ENCODE measurements at regions not wholly inside any gene's neighbourhood (a gene's known extent, or its start where the extent isn't known, plus 50 kb on each side); places are given as distances from the start of the nearest gene placed in this dataset.

DNA sequence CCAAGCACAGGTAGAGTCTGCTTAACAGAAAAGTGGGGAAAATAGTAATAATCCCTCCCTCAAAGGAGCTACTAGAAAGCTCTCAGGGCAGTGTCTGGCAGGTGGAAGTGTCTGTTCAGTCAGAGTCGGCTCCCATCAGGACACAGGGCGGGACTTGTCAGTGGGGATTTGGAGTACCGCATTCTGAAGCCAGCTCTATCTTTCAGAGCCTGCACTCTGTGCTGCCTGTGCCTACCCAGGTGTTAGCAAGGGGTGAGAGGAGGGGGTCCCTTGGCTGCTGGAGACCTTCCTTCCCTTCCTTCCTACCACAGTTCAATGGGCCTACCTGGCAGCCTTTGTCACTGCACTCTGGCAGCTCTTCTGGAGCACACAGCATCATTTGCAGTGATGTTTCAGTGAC is 615.5 kb downstream of the AJAP1 start:
- ATAC-seq = no peak
- no peaks in the 10 kb centered on the region for H4K20me1 ChIP-seq (ENCODE audit: control insufficient read depth, insufficient read depth)
- no peak overlapping the region for H3K4me2 ChIP-seq (ENCODE audit: control insufficient read depth, insufficient read depth)
- WGBS (ENCODE audit: insufficient coverage, insufficient replicate concordance, low lambda C conversion rate, missing lambda C conversion rate) = 70% methylated on average over 3 of the region's 3 CpGs
- SMC1A ChIA-PET (ENCODE audit: uncharacterized antibody, unreplicated experiment) = no interaction called here
- no TSS peak for BruUV-seq (replicated peaks)
- DNase-seq (ENCODE audit: low read depth, low spot score) = no peak
- H3K4me1 ChIP-seq (ENCODE audit: control insufficient read depth, insufficient read depth, low read length) = no peaks in the 10 kb centered on the region
- H2AFZ ChIP-seq (ENCODE audit: control insufficient read depth, low read depth, low read length) = no peak overlapping the region
- POLR2A ChIA-PET = no interaction called here
- no peaks in the 10 kb centered on the region for H3K27me3 ChIP-seq (replicated peaks in 1 of 2; ENCODE audit: control insufficient read depth in 2 of 2, insufficient read depth in 2 of 2, low read length in 1 of 2)
- FAIRE-seq = no peak
- RAD21 ChIA-PET (ENCODE audit: unreplicated experiment) = no interaction called here
- CTCF ChIA-PET = no interaction called here
- H3K9ac ChIP-seq (ENCODE audit: control insufficient read depth, insufficient read depth, low read length) = no peak overlapping the region
- intact Hi-C loops (cut with micrococcal nuclease; ENCODE audit: unreplicated experiment) (no loop called here), in situ Hi-C loops (cut with MboI) (no loop called here)
- TF ChIP-seq, protein P1, sequence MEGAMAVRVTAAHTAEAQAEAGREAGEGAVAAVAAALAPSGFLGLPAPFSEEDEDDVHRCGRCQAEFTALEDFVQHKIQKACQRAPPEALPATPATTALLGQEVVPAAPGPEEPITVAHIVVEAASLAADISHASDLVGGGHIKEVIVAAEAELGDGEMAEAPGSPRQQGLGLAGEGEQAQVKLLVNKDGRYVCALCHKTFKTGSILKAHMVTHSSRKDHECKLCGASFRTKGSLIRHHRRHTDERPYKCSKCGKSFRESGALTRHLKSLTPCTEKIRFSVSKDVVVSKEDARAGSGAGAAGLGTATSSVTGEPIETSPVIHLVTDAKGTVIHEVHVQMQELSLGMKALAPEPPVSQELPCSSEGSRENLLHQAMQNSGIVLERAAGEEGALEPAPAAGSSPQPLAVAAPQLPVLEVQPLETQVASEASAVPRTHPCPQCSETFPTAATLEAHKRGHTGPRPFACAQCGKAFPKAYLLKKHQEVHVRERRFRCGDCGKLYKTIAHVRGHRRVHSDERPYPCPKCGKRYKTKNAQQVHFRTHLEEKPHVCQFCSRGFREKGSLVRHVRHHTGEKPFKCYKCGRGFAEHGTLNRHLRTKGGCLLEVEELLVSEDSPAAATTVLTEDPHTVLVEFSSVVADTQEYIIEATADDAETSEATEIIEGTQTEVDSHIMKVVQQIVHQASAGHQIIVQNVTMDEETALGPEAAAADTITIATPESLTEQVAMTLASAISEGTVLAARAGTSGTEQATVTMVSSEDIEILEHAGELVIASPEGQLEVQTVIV (IDR thresholded peaks at IDR 0.05; ENCODE audit: borderline replicate concordance, partially characterized antibody) = no peak
- no peak for TF ChIP-seq MYB (IDR thresholded peaks at IDR 0.05; ENCODE audit: borderline replicate concordance, low read depth, low read length)
- no peak for TF ChIP-seq YBX1 (IDR thresholded peaks at IDR 0.05)
- TF ChIP-seq, protein P2, sequence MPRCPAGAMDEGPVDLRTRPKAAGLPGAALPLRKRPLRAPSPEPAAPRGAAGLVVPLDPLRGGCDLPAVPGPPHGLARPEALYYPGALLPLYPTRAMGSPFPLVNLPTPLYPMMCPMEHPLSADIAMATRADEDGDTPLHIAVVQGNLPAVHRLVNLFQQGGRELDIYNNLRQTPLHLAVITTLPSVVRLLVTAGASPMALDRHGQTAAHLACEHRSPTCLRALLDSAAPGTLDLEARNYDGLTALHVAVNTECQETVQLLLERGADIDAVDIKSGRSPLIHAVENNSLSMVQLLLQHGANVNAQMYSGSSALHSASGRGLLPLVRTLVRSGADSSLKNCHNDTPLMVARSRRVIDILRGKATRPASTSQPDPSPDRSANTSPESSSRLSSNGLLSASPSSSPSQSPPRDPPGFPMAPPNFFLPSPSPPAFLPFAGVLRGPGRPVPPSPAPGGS (IDR thresholded peaks at IDR 0.05; ENCODE audit: borderline replicate concordance, insufficient read depth, low read depth, low read length, poor library complexity, severe bottlenecking) = no peak
- TF ChIP-seq, protein P3, sequence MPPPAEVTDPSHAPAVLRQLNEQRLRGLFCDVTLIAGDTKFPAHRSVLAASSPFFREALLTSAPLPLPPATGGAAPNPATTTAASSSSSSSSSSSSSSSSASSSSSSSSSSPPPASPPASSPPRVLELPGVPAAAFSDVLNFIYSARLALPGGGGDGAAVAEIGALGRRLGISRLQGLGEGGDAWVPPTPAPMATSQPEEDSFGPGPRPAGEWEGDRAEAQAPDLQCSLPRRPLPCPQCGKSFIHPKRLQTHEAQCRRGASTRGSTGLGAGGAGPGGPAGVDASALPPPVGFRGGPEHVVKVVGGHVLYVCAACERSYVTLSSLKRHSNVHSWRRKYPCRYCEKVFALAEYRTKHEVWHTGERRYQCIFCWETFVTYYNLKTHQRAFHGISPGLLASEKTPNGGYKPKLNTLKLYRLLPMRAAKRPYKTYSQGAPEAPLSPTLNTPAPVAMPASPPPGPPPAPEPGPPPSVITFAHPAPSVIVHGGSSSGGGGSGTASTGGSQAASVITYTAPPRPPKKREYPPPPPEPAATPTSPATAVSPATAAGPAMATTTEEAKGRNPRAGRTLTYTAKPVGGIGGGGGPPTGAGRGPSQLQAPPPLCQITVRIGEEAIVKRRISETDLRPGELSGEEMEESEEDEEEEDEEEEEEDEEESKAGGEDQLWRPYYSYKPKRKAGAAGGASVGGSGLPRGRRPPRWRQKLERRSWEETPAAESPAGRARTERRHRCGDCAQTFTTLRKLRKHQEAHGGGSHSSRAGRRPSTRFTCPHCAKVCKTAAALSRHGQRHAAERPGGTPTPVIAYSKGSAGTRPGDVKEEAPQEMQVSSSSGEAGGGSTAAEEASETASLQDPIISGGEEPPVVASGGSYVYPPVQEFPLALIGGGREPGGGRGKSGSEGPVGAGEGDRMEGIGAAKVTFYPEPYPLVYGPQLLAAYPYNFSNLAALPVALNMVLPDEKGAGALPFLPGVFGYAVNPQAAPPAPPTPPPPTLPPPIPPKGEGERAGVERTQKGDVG (CRISPR knock-in tag; IDR thresholded peaks at IDR 0.05) = no peak
- no peak for TF ChIP-seq RELB (IDR thresholded peaks at IDR 0.05; ENCODE audit: low read depth)
- TF ChIP-seq TAF1 (IDR thresholded peaks at IDR 0.05; ENCODE audit: borderline replicate concordance, low read depth, low read length) = no peak
- no peak for TF ChIP-seq RFX5 (IDR thresholded peaks at IDR 0.05; ENCODE audit: low read depth, low read length)
- TF ChIP-seq NRF1 (conservative IDR thresholded peaks at IDR 0.05; ENCODE audit: low read depth, low read length) = no peak
- TF ChIP-seq POLR2AphosphoS2 (IDR thresholded peaks at IDR 0.05; ENCODE audit: low read depth, low read length) = no peak
- H3K27ac ChIP-seq (ENCODE audit: control insufficient read depth, insufficient read depth) = no peak overlapping the region
- no peaks in the 10 kb centered on the region for H3K79me2 ChIP-seq (ENCODE audit: control insufficient read depth, insufficient read depth, low read length)
- no peaks in the 10 kb centered on the region; the same call in 2 of the 3 replicates for H3K9me3 ChIP-seq (replicated peaks; ENCODE audit: control insufficient read depth, insufficient read depth, low read length)
- no peaks in the 10 kb centered on the region for H3K36me3 ChIP-seq (ENCODE audit: control insufficient read depth in 2 of 2, insufficient read depth in 2 of 2, low read length in 1 of 2)
- H3K4me3 ChIP-seq = no peak overlapping the region
